GM19452 (cell line): ENCODE measurements at regions not wholly inside any gene's neighbourhood (a gene's known extent, or its start where the extent isn't known, plus 50 kb on each side); places are given as distances from the start of the nearest gene placed in this dataset.

Experiments
- ATAC-seq: cut with Tn5 transposase; IDR thresholded peaks from one replicate; pipeline ENCODE4 v1.9.1; 2021; ENCODE audit not compliant: unreplicated experiment

GRCh38 chr3:187949093-187949820 is 204.0 kb upstream of the BCL6 start:
- ATAC-seq = no peak

- ATAC-seq = no peak
Observed at GRCh38 chr3:187950671-187951070, 203.3 kb upstream of the LPP start.

- ATAC-seq = no peak
Observed at GRCh38 chr3:187951452-187952190, 202.3 kb upstream of the LPP start.

- ATAC-seq = no peak
Observed at GRCh38 chr3:187952849-187953248, 201.1 kb upstream of the LPP start.

GRCh38 chr3:187954516-187954872 is 199.5 kb upstream of the LPP start:
- no peak for ATAC-seq

- no peak for ATAC-seq
Observed at GRCh38 chr3:187954873-187955586, 198.9 kb upstream of the LPP start.

- no peak for ATAC-seq
Observed at GRCh38 chr3:187955587-187955952, 198.4 kb upstream of the LPP start.

GRCh38 chr3:187957165-187957581 is 196.8 kb upstream of the LPP start:
- ATAC-seq = no peak

- ATAC-seq = no peak
Observed at GRCh38 chr3:187957582-187957981, 196.4 kb upstream of the LPP start.

GRCh38 chr3:187958432-187959003 is 195.4 kb upstream of the LPP start:
- ATAC-seq = no peak

GRCh38 chr3:187960820-187961219 is 193.1 kb upstream of the LPP start:
- no peak for ATAC-seq

GRCh38 chr3:187961366-187961765 is 192.6 kb upstream of the LPP start:
- no peak for ATAC-seq

- no peak for ATAC-seq
Observed at GRCh38 chr3:187963003-187963676, 190.8 kb upstream of the LPP start.

GRCh38 chr3:187963677-187964385 is 190.1 kb upstream of the LPP start:
- no peak for ATAC-seq

GRCh38 chr3:187964760-187965159 is 189.2 kb upstream of the LPP start:
- ATAC-seq = no peak

- ATAC-seq = no peak
Observed at GRCh38 chr3:187966096-187966495, 187.9 kb upstream of the LPP start.

- ATAC-seq = no peak
Observed at GRCh38 chr3:187966636-187967406, 187.1 kb upstream of the LPP start.

GRCh38 chr3:187967993-187968392 is 186.0 kb upstream of the LPP start:
- no peak for ATAC-seq

- ATAC-seq = no peak
Observed at GRCh38 chr3:187968883-187969580, 184.9 kb upstream of the LPP start.
